HG03196 (cell line): ENCODE measurements at regions not wholly inside any gene's neighbourhood (a gene's known extent, or its start where the extent isn't known, plus 50 kb on each side); places are given as distances from the start of the nearest gene placed in this dataset.
"Not testable (repeated sequence)": the region's sequence is repeated elsewhere in the genome, so short reads cannot be mapped to it uniquely, and the experiment has no call there.

ENCODE experiments used
- ATAC-seq: cut with Tn5 transposase; IDR thresholded peaks from one replicate; pipeline ENCODE4 v1.9.1; 2021; ENCODE audit not compliant: unreplicated experiment

DNA sequence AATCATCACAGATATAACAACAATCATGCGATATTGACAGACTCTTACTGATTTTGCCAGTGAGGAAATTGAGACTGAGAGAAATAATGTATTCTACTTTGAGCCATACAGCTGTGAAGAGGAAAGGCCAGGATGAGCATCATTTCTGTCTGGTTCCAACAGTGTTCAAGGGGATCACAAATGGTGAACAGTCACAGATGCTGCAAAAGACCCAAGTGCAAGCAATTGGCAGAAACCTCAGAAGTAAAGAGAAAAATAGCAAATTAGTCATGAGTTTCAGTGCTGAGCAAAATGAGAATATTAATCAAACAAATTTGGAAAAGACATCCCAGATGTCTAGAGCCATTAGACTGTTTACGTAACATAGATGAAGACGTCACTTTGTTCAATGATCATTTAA is 114.1 kb downstream of the RAB38 start:
- ATAC-seq, result no peak

DNA sequence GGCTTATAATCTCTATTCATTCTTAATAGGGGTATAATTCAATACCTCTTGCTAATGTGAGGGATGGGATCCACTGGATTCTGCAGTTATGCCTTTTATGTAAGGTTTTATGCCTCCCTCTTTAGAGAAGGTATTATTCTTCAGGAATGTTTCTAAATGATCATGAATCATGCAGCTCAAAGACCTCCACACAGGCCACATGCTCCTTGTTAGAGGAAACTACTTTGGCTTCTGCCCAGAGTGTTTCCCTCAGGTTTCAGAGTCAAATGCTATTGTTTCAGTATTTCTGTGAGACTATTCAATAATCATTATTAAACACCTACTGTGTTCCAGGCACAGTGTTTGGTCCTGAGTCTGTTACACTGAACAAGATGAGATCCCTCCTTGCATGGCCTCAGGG is 115.9 kb downstream of the RAB38 start:
- ATAC-seq, result no peak

DNA sequence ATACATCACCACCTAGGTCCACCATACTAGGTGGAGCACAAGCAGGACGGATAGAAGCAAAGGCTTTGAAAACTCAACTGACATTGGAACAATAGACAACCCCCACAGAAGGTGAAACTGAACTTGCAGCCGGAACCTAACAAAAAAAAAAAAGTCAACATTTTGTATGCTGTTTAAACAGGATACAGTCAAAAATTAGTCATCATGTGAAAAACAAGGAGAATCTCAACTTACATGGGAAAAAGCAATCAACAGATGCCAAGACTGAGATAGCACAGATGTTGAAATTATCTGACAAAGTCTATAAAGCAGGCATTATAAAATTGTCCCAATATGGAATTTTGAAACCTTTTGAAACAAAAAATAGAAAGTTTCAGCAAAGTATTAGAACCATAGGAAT is 123.8 kb downstream of the RAB38 start:
- ATAC-seq, result no peak

DNA sequence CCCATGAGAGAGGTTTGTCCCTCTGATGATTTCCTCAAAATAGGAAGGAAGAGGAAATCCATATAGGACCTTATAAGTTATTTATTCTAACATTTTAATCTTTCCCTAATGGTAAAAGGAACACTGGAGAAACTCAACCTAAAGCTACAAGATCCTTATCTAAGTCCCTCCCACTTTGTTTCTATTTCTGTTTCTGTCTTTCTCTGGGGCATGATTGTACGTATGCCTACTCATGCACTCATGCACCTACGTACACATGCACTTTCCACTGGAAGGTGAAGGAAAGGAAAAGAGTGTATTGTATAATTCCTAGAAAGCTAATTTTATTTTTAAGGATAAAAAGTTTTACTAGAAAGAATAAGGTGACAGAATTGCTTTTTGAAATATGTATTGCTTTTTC is 125.0 kb downstream of the RAB38 start:
- ATAC-seq, result no peak

DNA sequence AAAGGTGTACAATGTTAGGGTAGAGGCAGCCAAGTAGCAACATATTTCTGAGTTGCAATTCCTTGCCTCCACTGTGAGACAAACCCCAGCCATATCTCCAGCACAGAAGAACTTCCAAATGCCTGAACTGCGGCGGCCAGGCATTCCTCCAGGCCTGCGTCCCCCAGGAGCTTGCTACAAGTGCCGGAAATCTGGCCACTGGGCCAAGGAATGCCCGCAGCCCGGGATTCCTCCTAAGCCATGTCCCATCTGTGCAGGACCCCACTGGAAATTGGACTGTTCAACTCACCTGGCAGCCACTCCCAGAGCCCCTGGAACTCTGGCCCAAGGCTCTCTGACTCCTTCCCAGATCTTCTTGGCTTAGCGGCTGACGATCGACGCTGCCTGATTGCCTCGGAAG is 130.0 kb downstream of the RAB38 start:
- ATAC-seq, result not testable (repeated sequence)

DNA sequence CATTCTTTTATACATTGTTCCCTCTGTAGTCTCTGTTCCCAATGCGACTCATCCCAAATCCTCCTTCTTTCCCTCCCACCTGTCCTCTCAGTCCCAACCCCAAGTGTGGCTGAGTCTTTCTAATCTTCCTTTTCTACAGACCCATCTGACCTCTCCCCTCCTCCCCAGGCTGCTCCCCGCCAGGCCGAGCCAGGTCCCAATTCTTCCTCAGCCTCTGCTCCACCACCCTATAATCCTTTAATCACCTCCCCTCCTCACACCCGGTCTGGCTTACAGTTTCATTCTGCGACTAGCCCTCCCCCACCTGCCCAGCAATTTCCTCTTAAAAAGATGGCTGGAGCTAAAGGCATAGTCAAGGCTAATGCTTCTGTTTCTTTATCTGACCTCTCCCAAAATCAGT is 130.6 kb downstream of the RAB38 start:
- not testable (repeated sequence) for ATAC-seq

DNA sequence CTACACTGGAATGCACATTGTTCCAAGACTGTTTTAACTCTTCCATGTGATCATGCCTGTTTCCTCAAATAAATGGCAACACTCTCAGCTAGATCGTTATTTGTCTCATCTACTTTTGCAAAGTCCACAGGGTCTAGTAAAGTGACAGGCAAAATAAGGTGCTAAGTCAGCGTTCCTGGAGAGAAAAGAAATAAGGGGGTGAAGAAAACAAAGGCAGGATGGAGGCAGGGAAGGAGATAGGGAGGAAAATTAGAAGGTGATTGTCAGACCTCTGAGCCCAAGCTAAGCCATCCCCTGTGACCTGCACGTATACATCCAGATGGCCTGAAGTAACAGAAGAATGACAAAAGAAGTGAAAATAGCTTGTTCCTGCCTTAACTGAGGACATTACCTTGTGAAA is 132.1 kb downstream of the RAB38 start:
- no peak for ATAC-seq

DNA sequence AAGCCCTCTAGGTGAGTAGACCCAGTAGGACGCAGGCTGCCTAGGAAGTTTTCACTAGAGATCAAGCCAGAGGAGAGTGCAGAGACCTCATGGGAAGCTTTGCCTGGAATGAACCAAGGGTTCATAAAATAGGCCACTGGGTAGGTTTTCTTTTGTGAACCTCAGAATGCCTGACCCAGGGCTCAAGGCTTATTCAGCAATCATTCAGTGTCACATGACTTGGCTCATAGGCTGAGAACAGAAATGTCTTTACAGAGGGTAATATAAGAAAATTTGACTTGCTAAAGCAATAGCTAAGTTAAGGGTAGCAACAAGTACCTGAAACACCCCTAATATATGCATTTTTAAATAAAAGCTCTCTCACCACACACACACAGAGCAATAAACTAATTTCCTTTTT is 132.6 kb downstream of the RAB38 start:
- no peak for ATAC-seq

DNA sequence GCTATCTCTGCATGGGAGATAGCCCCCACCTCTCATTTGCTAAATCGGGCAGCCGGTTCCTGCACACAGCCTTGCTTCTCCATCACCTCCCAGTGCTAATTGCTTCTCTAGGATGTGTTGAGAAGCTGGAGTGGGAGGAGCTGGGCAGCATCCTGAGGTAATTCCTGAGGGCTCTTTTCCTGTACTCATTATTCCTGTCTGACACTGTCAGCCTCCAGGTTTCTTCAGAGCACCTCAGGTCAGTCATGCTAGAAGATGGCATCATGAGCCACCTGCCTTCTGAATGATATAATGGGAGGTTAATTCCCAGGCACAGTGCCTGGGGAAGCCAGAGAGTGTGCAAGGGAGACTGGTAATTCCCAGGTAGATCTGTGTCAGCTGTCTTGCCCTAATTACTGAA is 133.0 kb downstream of the RAB38 start:
- no peak for ATAC-seq

DNA sequence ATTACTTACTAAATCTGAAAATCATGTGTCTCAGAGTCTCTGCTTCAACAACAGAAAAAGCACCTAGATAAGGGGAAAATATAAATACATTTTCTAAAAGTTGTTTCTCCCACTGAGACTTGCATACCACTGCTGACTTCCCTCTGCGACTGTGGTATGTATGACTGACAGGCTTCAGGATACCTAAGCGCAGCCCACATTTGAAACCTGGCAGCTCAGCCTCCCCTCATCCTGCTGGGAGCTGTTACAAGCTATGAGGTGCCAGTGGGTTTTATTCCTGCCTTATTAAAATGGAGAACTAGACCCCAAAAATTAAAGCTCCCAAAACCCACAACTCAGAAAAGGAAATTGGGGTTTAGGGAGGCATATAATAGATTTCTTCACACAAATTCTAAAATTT is 133.6 kb downstream of the RAB38 start:
- ATAC-seq, result no peak

DNA sequence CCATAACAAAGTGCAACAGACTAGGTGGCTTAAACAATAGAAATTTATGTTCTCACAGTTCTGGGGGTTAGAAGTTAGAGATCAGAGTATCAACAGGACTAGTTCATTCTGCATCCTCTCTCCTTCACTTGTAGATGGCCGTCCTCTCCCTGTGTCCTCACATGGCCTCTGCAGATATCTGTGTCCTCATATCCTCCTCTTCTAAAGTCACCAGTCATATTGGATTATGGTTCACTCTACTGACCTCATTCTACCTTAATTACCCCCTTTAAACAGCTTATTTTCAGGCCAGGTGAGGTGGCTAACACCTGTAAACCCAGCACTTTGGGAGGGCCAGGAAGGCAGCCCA is 135.1 kb downstream of the RAB38 start:
- no peak for ATAC-seq

DNA sequence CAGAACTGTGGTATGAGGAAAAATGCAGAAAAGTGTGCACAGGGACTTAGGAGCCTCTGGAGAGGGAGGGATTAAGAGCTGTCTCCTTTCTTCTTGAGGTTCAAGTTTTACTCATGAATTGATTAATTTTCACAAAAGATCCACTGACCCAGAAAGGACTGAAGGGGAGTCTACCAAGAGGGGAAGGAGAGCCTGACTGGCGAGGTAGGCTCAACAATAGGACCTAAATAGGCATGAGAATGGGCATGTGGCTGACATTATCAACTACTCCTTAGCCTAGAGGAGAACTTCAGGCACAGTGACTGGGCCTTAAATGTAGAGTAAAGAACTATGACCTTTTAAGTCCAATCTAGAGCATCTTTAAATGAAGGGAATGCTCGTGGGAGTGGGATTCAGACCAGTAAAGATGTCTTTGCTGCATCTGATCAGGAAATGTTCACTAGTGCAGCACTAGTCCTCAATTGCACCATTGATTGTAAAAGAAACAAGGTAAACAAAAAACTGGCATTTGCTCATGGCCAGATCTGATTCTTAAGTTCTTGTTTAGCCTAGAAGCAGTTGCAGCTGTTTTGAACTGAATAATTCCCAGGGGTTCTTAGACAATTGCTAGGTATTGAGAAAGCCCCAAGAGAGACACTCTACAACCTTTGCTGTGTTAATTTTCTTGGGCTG is 135.6 kb downstream of the RAB38 start:
- ATAC-seq, result no peak

DNA sequence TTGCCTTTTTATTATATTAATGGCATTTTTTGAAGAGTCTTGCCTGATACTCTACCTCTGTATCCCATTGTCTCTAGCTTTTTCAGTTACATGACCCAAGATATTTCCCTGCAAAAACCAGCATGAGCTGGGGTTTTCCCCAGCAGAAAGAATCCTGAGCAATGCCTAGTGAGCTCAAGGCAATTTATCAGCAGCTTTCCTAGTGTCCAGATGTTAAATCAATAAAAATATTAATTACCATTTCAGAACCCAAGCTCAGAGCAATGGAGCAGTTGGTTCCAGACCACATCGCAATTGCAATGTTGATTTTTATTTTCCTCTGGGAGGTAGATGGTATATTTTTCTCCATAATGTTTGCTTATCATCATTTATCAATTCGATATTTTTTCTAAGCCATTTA is 137.2 kb downstream of the RAB38 start:
- ATAC-seq, result no peak

DNA sequence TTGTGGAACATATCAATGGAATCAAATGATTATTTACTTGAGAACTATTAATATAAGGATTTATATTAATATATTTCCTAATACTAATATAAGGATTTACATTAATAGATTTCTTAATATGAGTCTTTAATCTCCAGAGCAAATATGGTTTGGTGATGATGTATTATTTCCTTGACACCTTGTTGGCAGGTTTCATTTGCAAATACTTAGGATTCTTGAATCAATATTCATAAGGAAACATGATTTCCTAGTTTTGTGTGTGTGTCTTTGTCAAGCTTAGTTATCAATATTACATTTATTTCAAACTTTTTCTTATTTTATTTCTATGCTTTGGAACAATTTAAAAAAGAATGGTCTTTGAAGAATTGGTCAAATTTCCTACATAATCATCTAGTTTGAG is 138.5 kb downstream of the RAB38 start:
- no peak for ATAC-seq

DNA sequence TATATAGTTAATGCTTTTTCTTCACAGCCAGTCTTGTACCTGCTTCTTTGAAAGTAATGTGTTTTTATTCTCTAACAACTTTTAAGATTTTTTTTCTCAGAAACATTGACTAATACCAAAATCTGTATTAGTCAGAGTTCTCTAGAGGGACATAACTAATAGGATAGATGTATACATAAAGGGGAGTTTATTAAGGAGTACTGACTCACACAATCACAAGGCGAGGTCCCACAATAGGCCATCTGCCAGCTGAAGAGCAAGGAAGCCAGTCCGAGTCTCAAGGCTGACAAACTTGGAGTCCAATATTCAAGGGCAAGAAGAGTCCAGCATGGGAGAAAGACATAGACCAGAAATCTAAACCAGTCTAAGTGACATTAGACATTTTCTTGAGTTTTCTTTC is 140.0 kb downstream of the RAB38 start:
- no peak for ATAC-seq

DNA sequence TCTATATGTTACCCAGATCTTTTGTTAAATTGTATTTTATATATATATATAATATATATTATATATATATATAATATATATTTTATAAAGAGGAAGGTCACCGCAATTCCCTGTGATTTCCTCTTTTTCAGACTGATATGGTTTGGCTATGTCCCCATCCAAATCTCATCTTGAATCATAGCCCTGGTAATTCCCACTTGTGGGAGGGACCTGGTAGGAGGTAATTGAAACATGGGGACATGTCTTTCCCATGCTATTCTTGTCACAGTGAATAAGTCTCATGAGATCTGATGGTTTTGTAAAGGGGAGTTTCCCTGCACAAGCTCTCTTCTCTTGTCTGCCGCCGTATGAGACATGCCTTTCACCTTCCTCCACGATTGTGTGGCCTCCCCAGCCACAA is 157.6 kb downstream of the RAB38 start:
- no peak for ATAC-seq

DNA sequence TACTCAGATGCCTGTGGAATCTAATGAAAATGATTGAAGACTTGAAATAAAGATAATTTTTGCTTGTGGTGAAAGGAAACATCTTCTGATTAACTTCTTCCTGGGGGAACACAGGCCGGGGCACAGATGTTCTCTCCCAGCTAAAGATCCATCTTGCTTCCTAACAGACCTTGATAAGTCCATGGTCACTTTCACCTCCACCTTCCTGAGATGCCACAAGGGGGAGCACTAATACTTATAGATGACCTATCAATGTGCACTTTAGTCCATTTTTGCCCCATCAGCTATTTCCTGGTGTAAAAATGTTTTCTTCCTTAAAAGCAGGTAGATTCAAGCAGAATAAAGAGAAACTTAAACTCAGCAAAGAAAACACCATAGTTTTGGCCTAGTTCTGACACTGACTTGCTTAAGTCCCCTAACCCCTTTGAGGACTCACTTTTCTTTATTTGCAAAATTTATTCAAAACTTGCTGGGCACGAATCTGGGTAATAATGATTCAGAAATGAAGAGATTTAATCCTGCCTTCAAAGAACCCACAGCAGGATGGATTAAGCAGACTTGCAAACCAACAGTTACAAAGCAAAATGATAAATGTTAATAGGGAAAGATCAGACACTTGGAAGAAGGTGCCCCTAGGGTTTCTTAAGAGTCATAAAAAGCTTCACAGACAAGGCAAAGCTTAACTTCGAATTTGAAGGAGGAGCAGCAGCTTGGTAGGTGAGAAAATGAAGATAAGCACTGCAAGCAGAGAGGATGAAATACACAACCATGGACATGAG is 158.7 kb downstream of the RAB38 start:
- peak; percentile 82 for ATAC-seq

DNA sequence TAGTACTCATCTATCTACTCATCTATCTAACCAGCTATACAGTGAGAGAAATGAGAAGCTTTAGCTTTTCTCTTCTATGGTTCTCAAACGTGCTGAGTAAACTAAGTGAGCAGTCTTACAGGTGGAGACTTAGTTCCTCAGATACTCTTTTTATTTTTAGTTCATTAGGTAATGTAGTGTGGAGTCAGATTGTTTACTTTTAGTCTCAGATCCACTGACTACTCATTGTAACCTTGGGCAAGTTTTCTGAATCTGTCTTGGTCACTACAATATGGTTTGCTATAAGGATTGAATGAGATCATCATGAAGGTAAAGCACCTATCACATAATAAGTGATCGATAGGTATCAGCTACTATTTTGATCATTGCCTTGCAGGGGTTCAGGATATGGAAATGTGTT is 160.1 kb downstream of the RAB38 start:
- no peak for ATAC-seq

DNA sequence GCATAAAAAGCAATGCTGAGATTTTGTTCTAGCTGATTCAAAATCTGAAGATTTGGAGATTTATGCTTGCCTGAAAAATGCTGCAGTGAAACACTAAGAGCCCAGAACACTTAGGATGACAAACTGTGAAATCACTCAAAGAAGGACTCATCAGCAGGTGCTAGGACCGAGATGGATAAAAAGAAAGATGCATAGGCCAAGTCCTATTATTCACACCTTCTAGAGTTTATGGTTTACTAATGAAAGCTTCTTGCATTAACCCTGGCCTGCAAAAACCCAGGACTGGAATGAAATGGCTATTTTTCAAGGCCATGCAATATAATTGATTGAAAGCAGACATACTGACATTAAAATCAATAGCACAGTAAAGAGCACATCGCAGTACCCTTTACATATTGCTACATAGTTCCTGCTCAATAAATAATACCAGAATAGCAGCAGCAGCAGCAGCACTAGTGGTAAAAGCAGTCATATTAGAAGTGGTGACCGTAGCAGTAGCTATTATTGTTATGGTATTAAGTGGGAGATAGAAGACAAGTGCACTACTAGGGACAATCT is 161.7 kb downstream of the RAB38 start:
- no peak for ATAC-seq

DNA sequence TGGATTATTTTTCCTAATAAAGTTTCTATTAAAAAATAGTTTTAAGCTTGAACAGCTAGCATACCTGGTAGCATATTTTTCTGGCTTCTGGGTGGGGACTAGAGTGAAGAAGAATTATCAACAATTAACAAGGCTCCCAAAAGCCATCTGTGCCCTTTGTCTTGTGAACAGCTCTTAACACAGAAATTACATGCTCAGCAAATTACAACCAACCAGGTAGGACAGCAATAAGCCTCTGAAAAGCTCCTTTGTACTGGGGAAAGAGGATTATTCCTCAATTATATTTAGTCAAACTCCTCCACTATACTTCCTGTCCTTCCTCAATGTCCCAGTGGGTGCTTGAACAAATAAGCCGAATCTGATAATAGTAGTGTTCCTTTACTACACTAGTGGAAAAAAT is 162.8 kb downstream of the RAB38 start:
- ATAC-seq, result no peak

DNA sequence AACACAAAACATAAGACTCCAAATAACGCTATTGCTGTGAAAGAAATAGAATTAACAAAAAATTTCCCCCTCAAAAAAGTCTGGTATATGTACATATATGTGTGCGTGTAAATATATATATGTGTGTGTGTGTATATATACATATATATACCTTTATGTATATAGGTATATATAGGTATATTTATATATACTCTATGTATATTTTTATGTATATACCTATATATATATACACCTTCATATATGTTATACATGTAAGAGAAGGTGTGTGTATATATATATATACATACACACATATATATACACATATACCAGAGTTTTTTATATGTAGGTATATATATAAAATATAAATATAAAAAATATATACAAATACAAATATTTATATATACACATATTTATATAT is 199.2 kb downstream of the RAB38 start:
- ATAC-seq, result no peak

DNA sequence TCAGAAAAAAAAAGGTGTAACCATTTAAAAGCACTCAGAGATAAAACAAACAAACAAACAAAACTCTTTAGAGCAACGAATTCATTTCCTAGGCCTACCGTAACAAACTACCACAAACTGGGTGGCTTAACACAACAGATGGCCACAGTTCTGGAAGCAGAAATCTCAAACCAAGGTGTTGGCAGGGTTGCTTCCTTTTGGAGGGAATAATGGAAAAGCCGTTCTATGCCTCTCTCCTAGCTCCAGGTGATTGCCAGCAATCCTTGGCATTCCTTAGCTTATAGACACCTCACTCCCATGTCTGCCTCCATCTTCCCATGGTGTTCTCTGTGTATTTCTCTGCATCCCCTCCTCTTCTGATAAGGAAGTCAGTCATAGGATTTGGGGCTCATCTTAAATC is 200.4 kb downstream of the RAB38 start:
- no peak for ATAC-seq

DNA sequence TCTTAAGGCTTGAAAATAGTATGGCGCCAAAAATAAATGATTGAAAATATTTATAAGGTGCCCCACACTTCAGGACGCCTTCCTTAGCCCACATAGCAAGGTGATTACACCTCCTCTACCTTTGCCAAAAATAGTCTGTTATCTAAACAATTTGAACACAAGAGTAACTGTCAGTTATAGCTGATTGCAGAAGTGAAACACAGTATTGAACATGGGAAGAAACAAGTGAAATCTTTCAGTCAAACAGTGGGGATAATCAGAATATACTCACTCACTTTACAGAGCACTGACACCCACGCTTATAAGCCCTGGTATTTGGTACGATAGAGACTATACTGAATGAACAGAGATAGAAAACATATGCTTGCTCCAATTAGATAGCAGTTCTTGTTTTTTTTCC is 203.1 kb downstream of the RAB38 start:
- ATAC-seq, result no peak
